ENCODE measurements at regions not wholly inside any gene's neighbourhood (a gene's known extent, or its start where the extent isn't known, plus 50 kb on each side); places are given as distances from the start of the nearest gene placed in this dataset.

DNA sequence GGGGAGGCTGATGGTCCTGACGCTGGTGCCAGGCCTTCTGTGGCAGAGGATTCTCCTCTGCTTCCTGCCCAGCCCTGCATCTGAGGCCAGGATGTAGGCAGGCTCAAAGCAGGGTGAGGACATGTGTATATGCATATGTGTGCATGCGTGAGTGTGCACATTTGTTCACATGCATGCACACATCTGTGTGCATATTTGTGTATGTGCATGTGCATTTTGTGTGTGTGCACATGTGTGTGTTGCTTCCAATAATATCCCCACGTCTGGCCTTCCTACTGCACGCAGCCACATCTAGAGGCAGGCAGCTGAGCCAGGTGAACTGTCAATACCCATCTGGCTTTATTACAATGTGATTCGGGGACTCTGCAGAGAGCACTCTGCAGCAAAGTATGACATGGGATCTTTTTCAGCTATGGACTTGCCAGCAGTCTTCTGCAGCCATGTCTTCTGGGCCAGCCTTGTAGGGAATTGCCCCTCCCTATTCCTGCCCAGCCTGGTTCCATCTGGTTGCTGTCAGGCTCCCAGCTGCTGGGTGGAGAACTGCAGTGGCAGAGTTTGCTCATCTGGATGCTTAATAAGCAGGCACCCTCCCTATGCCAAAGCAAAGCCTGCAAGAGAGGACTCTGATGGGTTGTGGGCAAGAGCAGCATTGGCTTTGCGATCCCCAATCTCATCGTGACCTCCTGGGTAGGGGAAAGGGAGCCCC lies 140.7 kb downstream of the PFKFB3 start:
- DNase-seq: no peak

- no peak for DNase-seq
These were observed 142.7 kb downstream of the PFKFB3 start for GRCh38 chr10:6345404-6345803.

DNA sequence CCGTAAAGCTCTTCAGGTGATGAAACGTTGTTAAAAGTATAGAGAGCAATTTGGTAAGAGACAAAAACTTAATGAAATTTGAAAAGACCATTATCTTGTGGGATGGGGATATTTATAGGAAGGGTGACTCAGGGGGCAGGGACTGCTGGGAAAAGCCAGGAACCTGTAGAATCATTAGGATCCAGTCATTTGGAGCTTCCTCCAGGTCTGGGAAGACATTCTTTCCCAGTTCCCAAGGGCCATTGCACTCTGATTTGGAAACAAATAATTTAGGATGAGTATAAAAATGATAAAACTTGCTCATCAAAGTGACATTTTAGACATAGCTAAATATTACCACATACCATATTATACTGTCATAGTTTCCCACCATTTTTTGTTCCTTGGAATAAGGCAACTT lies 143.9 kb downstream of the PFKFB3 start:
- DNase-seq: no peak

DNA sequence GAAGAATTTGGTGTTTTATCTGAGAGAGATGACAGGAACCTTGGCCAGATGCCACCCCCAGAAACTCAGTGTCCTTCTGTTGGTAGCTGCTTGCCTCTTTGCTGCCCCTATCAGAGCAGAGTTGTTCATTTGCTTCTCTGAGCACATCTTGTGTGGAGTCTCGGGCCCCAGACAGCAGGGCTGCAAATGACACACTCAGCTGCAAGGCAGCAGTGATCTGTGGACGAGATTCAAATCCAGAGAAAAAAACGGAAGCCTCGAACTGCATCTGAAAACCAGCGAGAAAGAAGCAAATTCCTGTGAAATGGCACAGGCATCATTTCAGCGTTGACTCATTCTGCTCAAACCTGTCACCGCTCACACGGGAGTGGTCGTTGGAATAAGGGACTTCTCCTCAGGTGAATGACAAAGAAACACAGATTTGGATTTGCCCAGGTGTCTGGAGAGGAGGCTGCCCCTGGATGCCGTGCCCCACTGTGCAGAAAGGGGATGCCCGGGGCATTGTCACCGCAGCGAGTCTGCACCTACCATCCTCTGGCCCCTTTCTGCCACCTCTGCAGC lies 144.7 kb downstream of the PFKFB3 start:
- peak; percentile 68 for DNase-seq

GRCh38 chr10:6348096-6348874 lies 145.6 kb downstream of the PFKFB3 start:
- DNase-seq: peak; percentile 86

DNA sequence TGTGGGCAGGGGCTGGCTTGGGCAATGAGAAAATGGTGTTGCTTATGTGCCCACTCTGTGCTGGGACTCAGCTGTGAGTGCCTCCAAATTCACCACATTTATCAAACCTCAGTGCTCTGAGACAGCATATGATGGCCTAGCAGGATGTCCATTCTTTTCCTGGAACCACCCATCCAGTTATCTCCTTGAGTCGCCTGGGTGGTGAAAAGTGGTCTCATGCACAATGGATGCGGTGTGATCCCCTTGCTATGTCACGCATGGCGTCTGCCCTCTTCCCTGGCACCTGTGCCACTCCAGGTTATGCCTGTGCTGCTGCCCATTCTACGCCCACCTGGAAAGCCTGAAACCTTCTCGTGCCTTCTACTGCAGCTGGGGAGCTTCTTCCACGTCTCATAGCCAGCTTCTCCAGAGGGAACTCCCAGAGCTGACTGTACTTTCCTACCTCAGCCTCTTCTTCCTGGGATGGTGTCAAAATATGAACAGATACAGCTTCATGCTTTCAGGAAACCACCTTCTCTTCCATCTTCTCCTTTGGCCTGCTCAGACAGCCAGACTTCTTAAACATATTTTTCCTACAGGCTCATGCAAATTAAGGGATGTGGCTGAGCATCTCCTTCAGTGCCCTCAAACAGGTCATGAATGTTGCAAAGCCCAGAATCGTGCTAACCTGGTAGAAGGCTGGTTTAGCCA lies 147.3 kb downstream of the PFKFB3 start:
- DNase-seq: no peak

GRCh38 chr10:6350609-6351008 lies 147.9 kb downstream of the PFKFB3 start:
- DNase-seq: no peak

DNA sequence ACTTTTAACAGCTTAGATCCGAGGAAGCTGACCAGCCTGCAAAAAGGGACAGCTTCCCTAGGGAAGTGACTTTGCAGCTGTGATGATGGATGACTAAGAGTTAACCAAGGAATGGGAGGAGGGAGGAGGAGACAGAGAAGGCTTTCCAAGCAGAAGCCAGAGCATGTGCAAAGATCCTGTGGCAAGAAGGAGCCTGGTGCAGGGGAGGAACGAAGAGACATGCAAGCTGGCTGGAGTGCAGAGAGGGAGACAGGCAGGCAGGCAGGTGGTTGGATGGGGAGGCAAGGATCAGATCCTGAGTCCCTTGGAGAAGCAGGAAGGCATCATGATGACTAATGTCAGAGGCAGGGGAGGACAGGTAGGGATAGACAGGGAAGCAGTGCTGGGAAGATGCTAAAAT lies 148.8 kb downstream of the PFKFB3 start:
- no peak for DNase-seq

- DNase-seq: no peak
These were observed 150.8 kb downstream of the PFKFB3 start for GRCh38 chr10:6353526-6353925.

DNA sequence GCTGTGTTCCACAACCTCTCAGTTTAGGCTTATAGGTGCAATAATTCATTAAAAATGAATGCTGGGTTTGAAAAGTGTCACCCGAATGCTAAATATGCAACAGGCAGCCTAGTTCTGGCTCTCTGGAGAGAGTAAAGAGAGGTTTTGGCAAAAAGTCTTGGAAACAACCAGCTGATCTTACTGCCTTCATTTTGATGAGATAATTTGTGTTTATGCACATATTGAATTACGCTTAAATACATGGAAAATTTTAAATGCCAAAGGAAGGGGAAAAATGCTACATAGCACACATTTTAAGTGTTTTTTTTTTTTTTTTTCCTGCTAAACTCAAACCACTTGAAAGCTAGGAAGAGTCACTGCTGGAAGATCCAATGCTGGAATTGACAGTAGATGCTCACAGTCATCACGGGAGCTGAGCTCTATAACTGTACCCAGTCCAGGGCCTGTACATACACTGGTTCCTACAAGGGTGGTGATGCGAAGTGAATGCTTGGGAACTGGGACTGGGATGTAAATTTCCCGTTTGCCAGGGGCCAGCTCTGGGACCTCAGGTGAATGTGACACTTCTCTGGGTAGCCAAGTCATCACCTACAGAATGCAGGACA lies 151.5 kb downstream of the PFKFB3 start:
- DNase-seq: no peak

- DNase-seq: no peak
These were observed 153.6 kb downstream of the PFKFB3 start for GRCh38 chr10:6356280-6356793.

DNA sequence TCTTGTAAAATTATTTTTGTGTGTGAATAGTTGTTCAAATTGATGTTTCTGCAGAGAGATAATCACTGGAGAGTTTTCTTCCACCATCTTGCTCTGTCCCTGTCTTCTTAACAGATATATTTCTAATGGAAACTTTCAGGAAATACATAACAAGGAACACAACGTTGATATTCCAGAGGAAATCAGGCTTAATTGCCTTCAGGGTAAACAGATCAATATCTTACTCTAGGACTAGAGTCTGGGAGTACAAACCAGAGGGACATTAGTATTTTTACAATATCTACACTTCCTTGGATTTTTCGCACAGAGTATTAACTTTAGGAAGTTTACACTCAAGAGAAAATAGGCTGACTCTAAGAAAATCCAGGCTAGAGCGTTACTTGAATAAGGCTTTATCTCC lies 159.1 kb downstream of the PFKFB3 start:
- no peak for DNase-seq

GRCh38 chr10:6362879-6363278 lies 160.1 kb downstream of the PFKFB3 start:
- no peak for DNase-seq

GRCh38 chr10:6363511-6363910 lies 160.8 kb downstream of the PFKFB3 start:
- no peak for DNase-seq

DNA sequence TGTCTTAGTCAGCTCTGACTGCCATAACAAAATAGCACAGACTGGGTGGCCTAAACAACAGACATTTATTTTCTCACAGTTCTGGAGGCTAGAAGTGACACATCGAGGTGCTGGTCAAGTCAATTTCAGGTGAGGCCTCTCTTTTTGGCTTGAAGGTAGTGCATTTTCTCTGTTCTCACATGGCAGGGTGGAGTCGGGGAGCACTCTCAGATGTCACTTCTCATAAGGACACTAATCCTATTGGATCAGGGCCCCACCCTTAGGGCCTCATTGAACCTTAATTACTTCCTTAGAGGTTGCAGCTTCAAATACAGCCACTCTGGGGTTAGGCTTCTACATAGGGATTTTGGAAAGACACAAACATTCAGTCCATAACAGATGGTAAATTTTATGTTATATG lies 161.6 kb downstream of the PFKFB3 start:
- no peak for DNase-seq

DNA sequence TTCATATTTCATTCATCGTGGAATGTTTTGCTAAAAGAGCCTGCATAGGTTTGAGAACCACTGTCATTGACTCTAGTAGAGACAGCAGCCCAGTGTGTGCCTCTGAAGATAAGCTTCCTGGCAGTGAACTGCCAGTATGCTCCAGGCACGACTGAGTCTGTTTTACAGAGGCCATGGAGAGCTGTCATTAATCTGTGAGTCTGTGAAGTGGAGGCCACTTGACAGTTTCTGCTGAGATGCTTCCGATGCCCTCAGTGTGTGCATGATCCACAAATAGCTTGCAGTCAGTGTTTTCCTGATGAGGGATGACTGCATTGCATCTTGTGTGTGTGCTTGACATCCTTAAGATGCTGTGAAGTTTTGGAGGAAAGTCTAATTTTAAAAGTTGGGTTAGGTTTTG lies 162.2 kb downstream of the PFKFB3 start:
- DNase-seq: no peak

DNA sequence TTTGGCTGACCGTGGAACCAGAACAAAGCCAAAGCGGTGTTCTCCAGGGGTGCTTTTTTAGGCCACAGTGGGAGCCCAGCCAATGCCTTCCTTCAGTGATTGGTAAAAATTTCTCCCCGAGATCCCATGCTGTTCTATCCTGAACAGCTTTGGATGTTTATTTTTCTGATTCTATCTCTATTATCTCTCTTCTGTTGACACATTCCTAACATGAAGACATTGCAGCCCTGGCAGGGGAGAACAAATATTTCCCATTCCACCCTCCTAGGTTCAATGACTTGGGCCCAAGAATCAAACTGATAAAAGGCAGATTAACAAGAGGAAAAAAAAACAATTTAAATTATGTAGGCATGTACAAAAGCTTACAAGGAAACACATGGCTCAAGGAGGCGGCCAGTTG lies 162.7 kb downstream of the PFKFB3 start:
- DNase-seq: no peak

All from CD4-positive, alpha-beta T cell treated with Interleukin-21 for 1 hour (primary cell).